IMR-90 (cell line): ENCODE measurements at regions not wholly inside any gene's neighbourhood (a gene's known extent, or its start where the extent isn't known, plus 50 kb on each side); places are given as distances from the start of the nearest gene placed in this dataset.

ENCODE experiments used
- ATAC-seq: fragments of 200-7000 bp; cut with Tn5 transposase; 2 replicates; pipeline ENCODE4 v1.9.1; 2020; ENCODE audit warnings: low read depth, mild to moderate bottlenecking, moderate library complexity
- BruUV-seq: library from RNA; stranded (reverse); fragments of 400-500 nt; replicated peaks from 2 replicates; lab custom pipeline; 2021; lab: Mats Ljungman, UMichigan
- CTCF ChIA-PET: fragments of 300-600 bp; formaldehyde crosslinking; extraction: SDS; loops from one replicate; lab custom pipeline; 2021; ENCODE audit warnings: antibody characterized with exemption; lab: Yijun Ruan, JAX
- POLR2A ChIA-PET: fragments of 300-600 bp; sonication (Branson Sonifier 250); formaldehyde crosslinking; loops from one replicate; lab custom pipeline; 2022; ENCODE audit warnings: antibody characterized with exemption; ENCODE audit not compliant: unreplicated experiment; lab: Charles Lee
- DNase-seq: peaks from one replicate; pipeline ENCODE4 v3.0.0; 2013
- H2AFZ ChIP-seq: replicated peaks from 2 replicates; pipeline ENCODE3; 2013; ENCODE audit warnings: low read length, mild to moderate bottlenecking; ENCODE audit not compliant: poor library complexity
- H2AK5ac ChIP-seq: 2 replicates; pipeline ENCODE4 v1.6.1; 2013; ENCODE audit warnings: low read depth, low read length, inconsistent platforms
- H2AK9ac ChIP-seq: replicated peaks from 2 replicates; pipeline ENCODE3; 2013; ENCODE audit warnings: mild to moderate bottlenecking, low read depth, low read length, moderate library complexity; ENCODE audit not compliant: poor library complexity
- H2BK120ac ChIP-seq: 2 replicates; pipeline ENCODE4 v1.6.1; 2013; ENCODE audit warnings: low read depth, low read length, inconsistent platforms
- H2BK15ac ChIP-seq: 3 replicates; pipeline ENCODE4 v1.6.1; 2013; ENCODE audit warnings: low read depth, low read length, inconsistent platforms
- H2BK20ac ChIP-seq: 2 replicates; pipeline ENCODE4 v1.6.1; 2013; ENCODE audit warnings: low read depth, mild to moderate bottlenecking, inconsistent platforms, low read length, moderate library complexity
- H2BK5ac ChIP-seq: 2 replicates; pipeline ENCODE4 v1.6.1; 2013; ENCODE audit warnings: mild to moderate bottlenecking, low read depth, low read length, inconsistent platforms; ENCODE audit not compliant: poor library complexity, severe bottlenecking
- H3K14ac ChIP-seq: replicated peaks from 2 replicates; pipeline ENCODE4 v1.6.1; 2013; ENCODE audit warnings: low read depth, low read length, inconsistent platforms
- H3K18ac ChIP-seq: 2 replicates; pipeline ENCODE4 v1.6.1; 2013; ENCODE audit warnings: low read depth, low read length, control low read depth
- H3K23ac ChIP-seq: 2 replicates; pipeline ENCODE4 v1.6.1; 2013; ENCODE audit warnings: low read depth, low read length, inconsistent platforms
- H3K27ac ChIP-seq: 2 replicates; pipeline ENCODE4 v1.5.1; 2013; ENCODE audit warnings: mild to moderate bottlenecking, control low read depth, low read length; ENCODE audit not compliant: insufficient read depth
- H3K27me3 ChIP-seq: 2 replicates; pipeline ENCODE4 v1.6.1; 2013; ENCODE audit warnings: low read length; ENCODE audit not compliant: control insufficient read depth, insufficient read depth
- H3K36me3 ChIP-seq: 2 replicates; pipeline ENCODE4 v1.6.1; 2013; ENCODE audit warnings: low read length, mixed read lengths; ENCODE audit not compliant: control insufficient read depth, insufficient read depth
- H3K4ac ChIP-seq: 2 replicates; pipeline ENCODE4 v1.6.1; 2013; ENCODE audit warnings: low read depth, low read length, inconsistent platforms
- H3K4me1 ChIP-seq: 2 replicates; pipeline ENCODE4 v1.6.1; 2013; ENCODE audit warnings: low read length, mixed read lengths; ENCODE audit not compliant: control insufficient read depth, insufficient read depth
- H3K4me2 ChIP-seq: 2 replicates; pipeline ENCODE4 v1.6.1; 2013; ENCODE audit warnings: low read depth, mild to moderate bottlenecking, control low read depth, low read length, moderate library complexity
- H3K4me3 ChIP-seq: 2 replicates; pipeline ENCODE4 v1.5.1; 2013; ENCODE audit warnings: low read depth, mild to moderate bottlenecking, control low read depth, low read length, moderate library complexity; ENCODE audit not compliant: insufficient read depth
- H3K56ac ChIP-seq: 2 replicates; pipeline ENCODE4 v1.6.1; 2013; ENCODE audit warnings: low read length, inconsistent platforms; ENCODE audit not compliant: insufficient read depth; ENCODE audit errors: extremely low read depth
- H3K79me1 ChIP-seq, 2 experiments: 2 replicates each; pipeline ENCODE4 v1.6.1; 2013; ENCODE audit warnings: low read length in 2 of 2, inconsistent platforms in 1 of 2, low read depth in 1 of 2
- H3K9ac ChIP-seq: 2 replicates; pipeline ENCODE4 v1.6.1; 2013; ENCODE audit warnings: low read depth, low read length, control low read depth
- H3K9me1 ChIP-seq: 2 replicates; pipeline ENCODE4 v1.6.1; 2013; ENCODE audit warnings: low read length, inconsistent platforms; ENCODE audit not compliant: insufficient read depth
- H3K9me3 ChIP-seq: 2 replicates; pipeline ENCODE4 v1.6.1; 2013; ENCODE audit warnings: low read length; ENCODE audit not compliant: control insufficient read depth, insufficient read depth
- H4K20me1 ChIP-seq: 2 replicates; pipeline ENCODE4 v1.6.1; 2013; ENCODE audit warnings: low read length, inconsistent platforms; ENCODE audit not compliant: insufficient read depth
- H4K5ac ChIP-seq: 2 replicates; pipeline ENCODE4 v1.6.1; 2013; ENCODE audit warnings: mild to moderate bottlenecking, low read depth, low read length, control low read depth
- H4K8ac ChIP-seq, 2 experiments: 2 replicates each; pipeline ENCODE4 v1.6.1; 2013; ENCODE audit warnings: low read depth in 2 of 2, low read length in 2 of 2, control low read depth in 1 of 2, inconsistent platforms in 1 of 2
- H4K91ac ChIP-seq: 2 replicates; pipeline ENCODE4 v1.6.1; 2013; ENCODE audit warnings: low read depth, low read length, inconsistent platforms; ENCODE audit not compliant: insufficient read depth
- BHLHE40 ChIP-seq: fragments of 150-350 bp; IDR thresholded peaks from 2 replicates; pipeline ENCODE4 v1.6.1; 2016; ENCODE audit warnings: mild to moderate bottlenecking, low read depth, low read length
- CEBPB ChIP-seq: IDR thresholded peaks from 2 replicates; pipeline ENCODE4 v1.6.1; 2012; ENCODE audit warnings: low read depth, low read length, improper control_type of control experiment
- CHD1 ChIP-seq: IDR thresholded peaks from 2 replicates; pipeline ENCODE4 v1.6.1; 2012; ENCODE audit warnings: low read depth, low read length, improper control_type of control experiment
- CTCF ChIP-seq: conservative IDR thresholded peaks from 2 replicates; pipeline ENCODE4 v1.5.1; 2012; ENCODE audit warnings: mild to moderate bottlenecking, low read depth, low read length, improper control_type of control experiment
- ELK1 ChIP-seq: fragments of 150-350 bp; IDR thresholded peaks from 2 replicates; pipeline ENCODE4 v1.6.1; 2016; ENCODE audit warnings: low read depth, mild to moderate bottlenecking, low read length, moderate library complexity, borderline replicate concordance
- FOS ChIP-seq: fragments of 150-350 bp; IDR thresholded peaks from 2 replicates; pipeline ENCODE4 v1.6.1; 2016; ENCODE audit warnings: low read depth, low read length
- MAFK ChIP-seq: IDR thresholded peaks from 2 replicates; pipeline ENCODE4 v1.6.1; 2012; ENCODE audit warnings: low read depth, low read length, improper control_type of control experiment
- MAZ ChIP-seq: IDR thresholded peaks from 2 replicates; pipeline ENCODE4 v1.6.1; 2012; ENCODE audit warnings: low read depth, mild to moderate bottlenecking, low read length, improper control_type of control experiment, moderate library complexity, borderline replicate concordance
- MXI1 ChIP-seq: IDR thresholded peaks from 2 replicates; pipeline ENCODE4 v1.6.1; 2012; ENCODE audit warnings: low read depth, mild to moderate bottlenecking, low read length, moderate library complexity, borderline replicate concordance
- NFE2L2 ChIP-seq: fragments of 150-350 bp; IDR thresholded peaks from 2 replicates; pipeline ENCODE4 v1.6.1; 2016; ENCODE audit warnings: low read depth, mild to moderate bottlenecking, low read length
- POLR2A ChIP-seq: IDR thresholded peaks from 2 replicates; pipeline ENCODE4 v1.6.1; 2012; ENCODE audit warnings: mild to moderate bottlenecking, low read depth, low read length
- RAD21 ChIP-seq: IDR thresholded peaks from 2 replicates; pipeline ENCODE4 v1.6.1; 2012; ENCODE audit warnings: low read length, improper control_type of control experiment
- RCOR1 ChIP-seq: IDR thresholded peaks from 2 replicates; pipeline ENCODE4 v1.6.1; 2012; ENCODE audit warnings: mild to moderate bottlenecking, low read length, improper control_type of control experiment; ENCODE audit not compliant: insufficient replicate concordance
- RFX5 ChIP-seq: IDR thresholded peaks from 2 replicates; pipeline ENCODE4 v1.8.0; 2012; ENCODE audit warnings: low read depth, mild to moderate bottlenecking, low read length, moderate library complexity
- SMC3 ChIP-seq: fragments of 150-350 bp; IDR thresholded peaks from 2 replicates; pipeline ENCODE4 v1.6.1; 2016; ENCODE audit warnings: low read depth, mild to moderate bottlenecking, antibody characterized with exemption, low read length, moderate library complexity
- USF2 ChIP-seq: fragments of 150-350 bp; IDR thresholded peaks from 2 replicates; pipeline ENCODE4 v1.6.1; 2017; ENCODE audit warnings: mild to moderate bottlenecking, antibody characterized with exemption, low read length, low read depth
- WGBS, 2 experiments: methylation state at CpG; one replicate each; pipeline versions ENCODE4 v1.1.5 to v1.1.7; 2013; ENCODE audit warnings: missing lambda C conversion rate in 2 of 2; ENCODE audit not compliant: insufficient read length in 1 of 2; ENCODE audit errors: extremely low coverage in 2 of 2; 5-methylcytosine and 5-hydroxymethylcytosine counted together
- dilution Hi-C: fragments of 300-500 bp; cut with HindIII; formaldehyde crosslinking; loops from one replicate; pipeline ENCODE4 v1.14.3; 2018; ENCODE audit warnings: low sequenced_read_pairs; ENCODE audit not compliant: unreplicated experiment
- in situ Hi-C: fragments of 300-500 bp; cut with MboI; formaldehyde crosslinking; loops from 3 replicates; pipeline ENCODE4 v1.14.3; 2019; ENCODE audit warnings: low sequenced_read_pairs, inconsistent platforms, mixed read lengths
- intact Hi-C: fragments of 100-400 bp; cut with micrococcal nuclease; formaldehyde crosslinking; loops from 2 replicates; pipeline ENCODE4 v1.10.0; 2022

- no CpG with 5 or more reads among the region's 5 CpGs for WGBS, 2 experiments
- no peaks in the 10 kb centered on the region for H3K9me1 ChIP-seq
- no peak overlapping the region for H3K4ac ChIP-seq
- POLR2A ChIA-PET, result no interaction called here
- H3K79me1 ChIP-seq, result no peaks in the 10 kb centered on the region
- no peaks in the 10 kb centered on the region for H4K20me1 ChIP-seq
- in situ Hi-C loops (no loop called here), intact Hi-C loops (no loop called here), dilution Hi-C loops (no loop called here)
- no peak overlapping the region for H4K5ac ChIP-seq
- H3K9me3 ChIP-seq, result peaks cover 45% of the 10 kb centered on the region
- no peaks in the 10 kb centered on the region for H3K36me3 ChIP-seq
- no peak overlapping the region for H3K4me3 ChIP-seq
- H2BK20ac ChIP-seq, result no peak overlapping the region
- no peak overlapping the region for H3K9ac ChIP-seq
- H3K14ac ChIP-seq, result no peak overlapping the region
- CTCF ChIA-PET, result no interaction called here
- H3K27me3 ChIP-seq, result no peaks in the 10 kb centered on the region
- H4K8ac ChIP-seq, result no peak overlapping the region
- no peak overlapping the region for H2AK5ac ChIP-seq
- H3K4me1 ChIP-seq, result no peaks in the 10 kb centered on the region
- no peak overlapping the region for H3K27ac ChIP-seq
- no peak overlapping the region for H2BK120ac ChIP-seq
- H2AK9ac ChIP-seq, result no peak overlapping the region
- TF ChIP-seq USF2 (no peak), SMC3 (no peak), RAD21 (no peak), FOS (no peak), CEBPB (no peak), ELK1 (no peak), NFE2L2 (no peak), CHD1 (no peak), RCOR1 (no peak), MXI1 (no peak), BHLHE40 (no peak), MAFK (no peak), RFX5 (no peak), POLR2A (no peak), MAZ (no peak), CTCF (no peak)
- BruUV-seq, result no TSS peak
- ATAC-seq (no peak), DNase-seq (no peak)
- H3K18ac ChIP-seq, result no peak overlapping the region
- no peak overlapping the region for H3K56ac ChIP-seq
- H2AFZ ChIP-seq, result no peak overlapping the region
- H2BK5ac ChIP-seq, result no peak overlapping the region
- no peak overlapping the region for H3K23ac ChIP-seq
- no peak overlapping the region for H3K4me2 ChIP-seq
- H2BK15ac ChIP-seq, result no peak overlapping the region
- H4K91ac ChIP-seq, result no peak overlapping the region
These were observed 244.9 kb upstream of the IRX1 start for GRCh38 chr5:3350781-3351180.
